Ascending aorta (tissue), 2 donors: ENCODE measurements at regions not wholly inside any gene's neighbourhood (a gene's known extent, or its start where the extent isn't known, plus 50 kb on each side); places are given as distances from the start of the nearest gene placed in this dataset.
"Not testable (repeated sequence)": the region's sequence is repeated elsewhere in the genome, so short reads cannot be mapped to it uniquely, and the experiment has no call there.

Experiments used
- DNase-seq, 2 donors: peaks; one replicate each; pipeline ENCODE4 v3.0.0-alpha.2; 2019; ENCODE audit warnings: low spot score in 2 of 2
- H3K27ac ChIP-seq, 2 donors: fragments of 200-600 bp; sonication (generic); one replicate each; pipeline ENCODE4 v1.5.1; 2016 to 2017; ENCODE audit warnings: mild to moderate bottlenecking in 1 of 2
- H3K27me3 ChIP-seq: fragments of 200-600 bp; sonication (generic); one replicate; pipeline ENCODE4 v1.5.1; 2017
- H3K36me3 ChIP-seq, 2 donors: fragments of 200-600 bp; sonication (generic); one replicate each; pipeline ENCODE4 v1.5.1; 2016
- H3K4me1 ChIP-seq, 2 donors: fragments of 200-600 bp; sonication (generic); one replicate each; pipeline ENCODE4 v1.5.1; 2016 to 2017; ENCODE audit warnings: mild to moderate bottlenecking in 1 of 2
- H3K4me3 ChIP-seq, 2 donors: fragments of 200-600 bp; sonication (generic); one replicate each; pipeline ENCODE4 v1.5.1; 2016 to 2017; ENCODE audit warnings: mild to moderate bottlenecking in 1 of 2
- H3K9me3 ChIP-seq, 2 donors: fragments of 200-600 bp; sonication (generic); one replicate each; pipeline ENCODE4 v1.5.1; 2016
- intact Hi-C: fragments of 100-400 bp; cut with DNase I; formaldehyde crosslinking; loops from one replicate; pipeline ENCODE4 v1.15.1; 2023
- TF ChIP-seq, protein P1 (sequence below), 3 experiments: fragments of 200-600 bp in 2 of 3; fragments of 450-650 bp in 1 of 3; sonication (generic) in 2 of 3; IDR thresholded peaks; one replicate each; pipeline ENCODE4 v1.5.1; 2016 to 2019; ENCODE audit warnings: antibody characterized with exemption in 3 of 3, mild to moderate bottlenecking in 1 of 3, moderate library complexity in 1 of 3

GRCh38 chr5:135264451-135265440, 134.3 kb downstream of the MACROH2A1 start:
- Histone ChIP-seq H3K27me3 (no peaks in the 10 kb centered on the region), H3K4me3 (no peak overlapping the region), H3K36me3 (no peaks in the 10 kb centered on the region), H3K27ac (no peak overlapping the region), H3K4me1 (peaks cover 0 to 4% of the 10 kb centered on the region in 2 donors), H3K9me3 (peaks cover 0 to 12% of the 10 kb centered on the region in 2 donors)
- no peak for DNase-seq
- intact Hi-C loops, result no loop called here
- TF ChIP-seq, protein P1, sequence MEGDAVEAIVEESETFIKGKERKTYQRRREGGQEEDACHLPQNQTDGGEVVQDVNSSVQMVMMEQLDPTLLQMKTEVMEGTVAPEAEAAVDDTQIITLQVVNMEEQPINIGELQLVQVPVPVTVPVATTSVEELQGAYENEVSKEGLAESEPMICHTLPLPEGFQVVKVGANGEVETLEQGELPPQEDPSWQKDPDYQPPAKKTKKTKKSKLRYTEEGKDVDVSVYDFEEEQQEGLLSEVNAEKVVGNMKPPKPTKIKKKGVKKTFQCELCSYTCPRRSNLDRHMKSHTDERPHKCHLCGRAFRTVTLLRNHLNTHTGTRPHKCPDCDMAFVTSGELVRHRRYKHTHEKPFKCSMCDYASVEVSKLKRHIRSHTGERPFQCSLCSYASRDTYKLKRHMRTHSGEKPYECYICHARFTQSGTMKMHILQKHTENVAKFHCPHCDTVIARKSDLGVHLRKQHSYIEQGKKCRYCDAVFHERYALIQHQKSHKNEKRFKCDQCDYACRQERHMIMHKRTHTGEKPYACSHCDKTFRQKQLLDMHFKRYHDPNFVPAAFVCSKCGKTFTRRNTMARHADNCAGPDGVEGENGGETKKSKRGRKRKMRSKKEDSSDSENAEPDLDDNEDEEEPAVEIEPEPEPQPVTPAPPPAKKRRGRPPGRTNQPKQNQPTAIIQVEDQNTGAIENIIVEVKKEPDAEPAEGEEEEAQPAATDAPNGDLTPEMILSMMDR (IDR thresholded peaks at IDR 0.05), result no peak

DNA sequence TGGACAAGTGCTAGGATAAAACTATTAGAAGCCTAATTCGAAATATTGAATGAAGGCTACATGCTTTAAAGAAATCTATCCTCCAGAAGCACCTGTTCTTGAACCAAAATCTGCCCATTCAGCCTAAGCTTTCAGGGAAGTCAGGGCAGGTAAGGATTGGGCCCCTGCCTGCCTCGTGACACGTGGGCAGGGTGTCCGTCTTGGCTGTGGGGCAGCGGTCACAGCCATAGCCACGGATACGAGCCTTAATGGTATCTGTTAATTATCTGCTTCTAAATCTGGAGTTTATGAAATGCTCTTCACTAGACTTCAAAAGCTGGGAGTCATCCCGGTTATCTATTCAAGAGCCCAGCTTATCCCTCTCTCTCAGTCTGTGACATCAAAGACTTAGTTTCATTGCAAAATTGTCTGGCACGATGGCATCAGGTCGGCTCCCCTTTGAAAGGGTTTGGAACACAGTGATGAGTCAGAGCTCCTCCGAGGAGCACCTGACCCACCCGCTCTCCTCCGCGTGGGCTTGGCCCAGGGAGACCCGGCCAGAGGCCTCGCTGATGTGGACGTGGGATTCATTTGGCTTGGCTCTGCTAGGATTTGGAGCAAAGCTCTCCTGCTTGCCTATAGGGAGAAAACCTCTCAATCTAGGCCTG, 135.9 kb downstream of the MACROH2A1 start:
- Histone ChIP-seq H3K4me3 (no peak overlapping the region), H3K27ac (no peak overlapping the region), H3K36me3 (no peaks in the 10 kb centered on the region), H3K4me1 (no peaks in the 10 kb centered on the region), H3K9me3 (peaks cover 0 to 12% of the 10 kb centered on the region in 2 donors), H3K27me3 (no peaks in the 10 kb centered on the region)
- TF ChIP-seq, protein P1 (IDR thresholded peaks at IDR 0.05), result no peak
- DNase-seq, result no peak
- intact Hi-C loops, result no loop called here

- TF ChIP-seq, protein P1 (IDR thresholded peaks at IDR 0.05), result no peak
- no peak overlapping the region for H3K27ac ChIP-seq
Observed at GRCh38 chr5:135262364-135262763, 136.7 kb downstream of the MACROH2A1 start.

DNA sequence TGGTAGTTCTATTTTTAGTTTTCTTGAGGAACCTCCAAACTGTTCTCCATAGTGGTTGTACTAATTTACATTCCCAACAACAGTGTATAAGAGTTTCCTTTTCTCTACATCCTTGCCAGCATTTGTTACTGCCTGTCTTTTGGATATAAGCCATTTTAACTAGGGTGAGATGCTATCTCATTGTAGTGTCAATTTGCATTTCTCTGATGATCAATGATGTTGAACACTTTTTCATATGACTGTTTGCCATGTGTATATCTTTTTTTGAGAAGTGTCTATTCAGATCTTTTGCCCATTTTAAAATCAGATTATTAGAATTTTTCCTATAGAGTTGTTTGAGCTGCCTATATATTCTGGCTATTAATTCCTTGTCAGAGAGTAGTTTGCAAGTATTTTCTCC, 138.9 kb downstream of the MACROH2A1 start:
- H3K4me3 ChIP-seq, H3K4me1 ChIP-seq, H3K36me3 ChIP-seq, intact Hi-C loops, H3K27ac ChIP-seq, H3K27me3 ChIP-seq, DNase-seq: not testable (repeated sequence)
- H3K9me3 ChIP-seq, result peaks cover 0 to 12% of the 10 kb centered on the region in 2 donors

More at GRCh38 chr5:135262364-135262763, 136.7 kb downstream of the MACROH2A1 start:
- Histone ChIP-seq H3K9me3 (peaks cover 0 to 12% of the 10 kb centered on the region in 2 donors), H3K4me3 (no peak overlapping the region), H3K27me3 (no peaks in the 10 kb centered on the region), H3K4me1 (no peaks in the 10 kb centered on the region), H3K36me3 (no peaks in the 10 kb centered on the region)
- DNase-seq, result no peak
- intact Hi-C loops, result no loop called here

GRCh38 chr5:135255461-135256178, 143.4 kb downstream of the MACROH2A1 start:
- DNase-seq, result no peak

More at GRCh38 chr5:135255461-135256178, 143.4 kb downstream of the MACROH2A1 start:
- H3K27me3 ChIP-seq, result no peaks in the 10 kb centered on the region
- H3K36me3 ChIP-seq, result no peaks in the 10 kb centered on the region
- no peak overlapping the region for H3K4me3 ChIP-seq
- peaks cover 0 to 3% of the 10 kb centered on the region in 2 donors for H3K9me3 ChIP-seq
- H3K27ac ChIP-seq, result no peak overlapping the region
- TF ChIP-seq, protein P1 (IDR thresholded peaks at IDR 0.05), result no peak
- intact Hi-C loops, result no loop called here
- H3K4me1 ChIP-seq, result no peaks in the 10 kb centered on the region
